CD4-positive, alpha-beta T cell treated with Interleukin-15 for 4 hours (primary cell): ENCODE measurements at regions not wholly inside any gene's neighbourhood (a gene's known extent, or its start where the extent isn't known, plus 50 kb on each side); places are given as distances from the start of the nearest gene placed in this dataset.

Experiments
- DNase-seq: peaks from one replicate; pipeline ENCODE4 v3.0.0-alpha.2; 2020; ENCODE audit warnings: low spot score

DNA sequence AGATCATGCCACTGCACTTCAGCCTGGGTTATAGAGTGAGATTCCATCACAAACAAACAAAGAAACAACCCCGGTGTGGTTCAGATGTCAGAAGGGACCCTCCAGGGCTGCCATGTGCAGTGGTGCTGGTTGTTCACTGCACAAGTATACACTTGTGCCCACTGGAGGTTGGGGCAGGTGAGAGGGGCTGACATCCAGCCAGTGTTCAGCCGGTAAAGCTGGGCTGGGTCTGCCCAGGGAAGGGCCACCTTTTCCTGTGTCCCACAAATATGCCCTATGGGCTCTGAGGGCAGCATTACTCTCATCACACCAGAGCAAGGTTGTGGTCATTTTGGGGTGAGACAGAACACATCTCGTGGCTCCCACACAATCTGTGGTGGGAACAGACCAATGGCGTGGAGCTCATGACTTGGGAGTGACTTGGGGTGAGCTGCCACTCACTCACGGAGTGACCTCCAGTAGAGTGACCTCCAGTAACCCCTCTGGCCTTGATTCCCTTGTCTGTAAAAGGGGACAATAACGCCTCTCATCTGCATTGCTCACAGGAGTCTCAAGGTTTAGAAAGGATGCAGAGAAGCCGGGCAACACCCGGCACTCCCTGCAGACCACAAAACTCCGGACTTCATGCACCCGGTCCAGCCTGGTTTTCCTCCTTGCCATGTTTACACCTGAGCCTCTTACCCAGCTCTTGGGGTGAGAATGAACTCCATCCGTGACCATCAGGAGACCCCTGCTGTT, 69.0 kb upstream of the VRK1 start:
- DNase-seq = no peak

DNA sequence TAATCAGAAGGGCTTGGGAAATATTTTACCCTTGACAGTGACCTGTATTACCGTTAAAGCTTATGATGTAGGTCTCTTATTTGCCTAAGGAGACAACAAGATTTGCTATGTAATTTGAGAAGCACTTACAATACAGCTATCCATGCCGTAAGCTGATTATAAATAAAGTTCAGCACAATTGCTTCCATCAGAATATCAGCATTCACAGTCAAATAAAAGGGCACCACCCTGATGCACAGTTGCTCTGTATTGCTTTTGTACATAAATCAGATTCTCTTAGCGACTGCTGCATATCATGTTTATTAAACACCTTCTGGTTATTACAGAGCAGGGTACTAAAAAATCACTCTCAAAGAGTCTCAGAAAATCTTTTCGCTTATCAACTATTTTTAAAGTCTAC, 67.3 kb upstream of the VRK1 start:
- DNase-seq = no peak

GRCh38 chr14:96730386-96730785, 66.8 kb upstream of the VRK1 start:
- DNase-seq = no peak

DNA sequence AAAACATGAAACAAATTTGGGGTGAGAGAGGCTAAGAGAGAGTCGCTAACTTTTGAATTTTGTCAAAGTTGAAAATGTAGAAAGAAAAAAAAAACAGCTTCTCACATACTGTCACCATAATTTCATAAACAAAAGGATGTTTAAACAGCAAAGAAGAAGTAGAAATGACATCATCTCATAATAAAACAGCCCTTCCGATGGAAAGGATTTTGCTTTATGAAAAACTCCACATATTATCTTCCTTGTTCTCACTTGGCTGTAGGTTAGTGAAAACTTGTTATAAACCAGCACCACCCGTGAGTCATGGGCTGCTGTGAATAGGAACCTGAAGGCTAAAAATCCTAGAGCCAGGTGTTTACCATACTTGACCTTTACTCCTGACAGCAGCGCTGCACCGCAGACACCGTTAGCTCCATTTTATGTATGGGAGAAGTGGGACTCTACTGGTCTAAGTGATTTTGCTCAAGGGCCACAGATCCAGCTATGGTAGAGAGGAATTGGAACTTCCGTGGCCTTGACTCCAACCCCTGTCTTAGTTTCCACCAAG, 63.0 kb upstream of the VRK1 start:
- DNase-seq = no peak

- DNase-seq = no peak
These were observed 61.7 kb upstream of the VRK1 start for GRCh38 chr14:96735526-96735925.

DNA sequence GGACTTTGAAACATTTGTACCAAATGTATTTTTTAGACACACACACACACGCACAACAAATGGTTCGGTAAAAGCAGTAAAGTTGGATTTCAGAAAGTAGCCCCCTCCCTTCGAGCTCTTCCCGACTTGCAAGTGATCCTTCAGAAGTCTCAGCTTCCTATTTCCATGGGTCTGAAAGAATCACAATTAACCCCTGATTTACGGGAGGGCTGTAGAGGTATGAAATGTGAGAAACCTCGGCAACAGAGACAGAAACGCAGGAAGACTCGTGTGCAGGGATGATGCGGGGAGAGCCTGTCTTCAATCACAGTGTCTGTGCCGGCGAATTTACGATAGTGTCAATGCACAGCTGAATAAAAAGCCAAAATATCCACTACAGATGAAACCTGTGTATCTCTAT, 60.7 kb upstream of the VRK1 start:
- no peak for DNase-seq

DNA sequence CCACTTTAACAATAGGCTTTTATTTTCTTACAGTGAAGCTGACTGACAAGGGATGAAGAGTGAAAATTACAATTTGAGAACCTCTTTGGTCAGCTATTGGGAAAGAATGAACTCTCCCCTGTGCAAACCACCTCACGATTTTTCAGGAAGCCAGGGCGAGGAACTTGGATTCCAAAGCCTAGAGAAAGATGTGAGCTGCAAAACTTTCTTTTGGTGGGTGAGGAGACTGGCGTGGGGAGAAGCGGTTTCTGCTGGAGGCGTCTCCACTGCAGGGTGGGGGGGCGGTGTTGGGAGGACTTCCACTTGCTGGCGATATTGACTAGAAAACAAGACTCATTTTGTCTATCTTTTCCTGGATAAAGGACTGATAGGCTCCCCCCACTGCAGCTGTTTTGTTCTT, 59.3 kb upstream of the VRK1 start:
- DNase-seq = no peak

DNA sequence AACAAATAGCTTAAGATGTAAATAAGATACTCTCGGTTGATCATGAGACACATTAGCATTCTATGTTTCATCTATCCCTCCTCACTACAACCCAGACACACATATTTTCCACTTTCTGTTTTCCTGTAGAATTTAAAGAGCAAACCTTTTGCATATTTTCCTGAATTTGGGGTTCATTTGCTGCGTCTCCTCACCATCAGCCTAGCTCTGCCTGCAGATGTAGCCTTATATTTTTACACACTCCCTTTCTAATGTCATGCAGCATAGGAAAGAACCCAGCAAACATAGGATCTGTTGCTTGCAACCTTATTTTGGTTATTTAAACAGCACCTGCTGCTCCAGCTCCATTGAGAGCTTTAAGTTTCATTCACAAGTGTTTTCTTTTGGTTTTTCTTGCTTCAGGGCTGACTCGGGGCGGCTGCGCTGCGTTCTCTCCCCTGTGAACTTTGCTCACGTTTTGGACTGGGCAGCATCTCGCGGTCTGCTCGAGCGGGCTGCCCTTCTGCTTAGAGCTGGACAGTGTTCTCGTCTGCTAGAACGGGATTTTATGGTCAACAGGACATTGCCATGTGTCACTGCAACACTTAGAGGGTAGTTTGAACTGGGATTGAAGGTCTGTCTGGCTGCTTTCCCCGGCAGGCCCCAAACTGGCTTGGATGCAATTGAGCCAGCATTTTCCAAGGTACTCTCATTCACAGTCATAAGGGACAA, 57.8 kb upstream of the VRK1 start:
- DNase-seq = no peak

DNA sequence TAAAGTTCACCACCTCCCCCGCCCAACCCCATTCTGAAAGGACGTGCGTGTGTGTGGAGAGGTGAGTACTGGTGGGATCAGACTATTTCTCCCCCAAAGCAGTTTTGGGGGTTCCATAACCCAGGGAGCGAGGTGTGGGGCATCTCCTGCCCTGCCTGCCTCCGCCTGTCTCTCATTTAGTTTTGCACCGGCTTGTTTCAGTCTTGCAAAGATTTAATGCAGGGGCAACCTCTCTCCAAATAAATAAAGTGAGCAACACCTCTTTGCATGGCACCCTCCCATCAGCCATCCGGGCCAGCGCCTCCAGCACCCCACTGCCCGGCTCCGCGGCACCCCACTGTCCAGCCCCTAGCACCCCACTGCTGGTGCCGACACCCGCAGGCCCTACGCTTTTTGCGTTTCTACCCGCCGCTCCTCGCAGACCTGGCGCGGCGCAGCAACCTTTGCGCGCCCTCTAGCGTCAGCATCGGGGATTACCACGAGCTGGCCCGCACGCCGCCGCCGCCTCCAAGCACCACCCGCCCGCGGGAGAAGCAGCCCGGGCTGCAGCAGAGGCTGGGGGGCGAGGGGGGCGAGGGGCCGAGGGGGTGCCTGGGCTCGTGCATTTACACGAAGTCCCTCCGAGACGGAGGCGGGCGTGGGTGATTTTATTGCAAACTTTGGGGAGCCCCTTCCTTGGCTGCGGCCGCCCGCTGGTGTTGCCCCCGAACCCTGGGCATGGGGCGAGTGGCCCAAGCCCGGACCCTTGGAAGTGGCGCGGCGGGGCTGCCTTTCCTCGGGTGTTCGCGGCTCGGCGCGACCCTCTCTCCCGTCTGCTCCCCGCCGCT, 55.8 kb upstream of the VRK1 start:
- peak; percentile 69 for DNase-seq

DNA sequence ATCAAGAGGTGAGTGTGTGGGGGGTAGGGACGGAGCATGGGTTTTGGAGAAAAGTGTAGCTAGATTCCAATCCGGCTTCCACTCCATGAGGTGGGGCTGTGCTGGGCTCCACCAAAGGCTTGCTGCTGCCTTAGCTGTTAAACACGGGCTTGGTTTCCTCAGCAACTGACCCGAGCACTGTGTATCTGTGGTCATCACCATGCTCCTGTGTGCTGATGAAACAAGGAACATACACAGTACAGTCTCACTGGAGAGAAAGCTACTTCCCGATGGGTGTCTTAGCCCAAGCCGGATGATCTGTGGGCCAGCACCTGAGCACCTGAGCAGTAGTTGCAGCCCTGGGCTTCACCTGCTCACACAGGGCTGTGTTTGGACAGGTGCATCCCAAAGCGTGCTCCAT, 52.9 kb upstream of the VRK1 start:
- DNase-seq = no peak

DNA sequence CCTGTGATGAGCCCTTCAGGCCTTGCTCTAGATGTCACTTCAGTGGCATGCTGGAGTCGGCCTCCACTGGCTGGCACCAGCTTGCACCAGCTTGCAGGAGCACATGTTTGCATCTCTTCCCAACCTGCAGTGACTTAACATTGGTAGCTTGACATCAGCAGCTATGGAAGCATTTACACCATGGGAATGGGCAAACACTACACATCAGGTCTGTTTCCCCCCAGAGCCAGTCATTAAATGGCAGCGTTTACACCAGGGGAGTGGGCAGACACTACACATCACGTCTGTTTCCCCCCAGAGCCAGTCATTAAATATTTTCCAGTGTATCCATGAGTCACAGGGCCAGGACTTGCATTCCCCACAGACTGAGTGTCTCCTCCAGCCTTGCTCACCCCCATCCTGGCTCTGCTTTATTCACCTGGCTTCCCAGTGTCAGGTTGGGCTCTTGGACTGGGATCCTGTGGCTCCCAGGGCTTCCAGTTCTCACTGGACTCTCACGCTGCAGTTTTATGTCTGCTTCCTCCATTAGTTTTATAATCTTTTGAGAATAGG, 51.6 kb upstream of the VRK1 start:
- no peak for DNase-seq

GRCh38 chr14:96746101-96746500, 51.1 kb upstream of the VRK1 start:
- no peak for DNase-seq

- no peak for DNase-seq
These were observed 50.2 kb upstream of the VRK1 start for GRCh38 chr14:96747006-96747405.
